ENCODE measurements at regions not wholly inside any gene's neighbourhood (a gene's known extent, or its start where the extent isn't known, plus 50 kb on each side); places are given as distances from the start of the nearest gene placed in this dataset.
A peak's percentile ranks its signal among the peaks of the same experiment; 100 is the strongest.

GRCh38 chr9:14433351-14434157 is 119.6 kb upstream of the NFIB start:
- in situ Hi-C loops (cut with HindIII; ENCODE audit: low pct_ligation_motif_present, low sequenced_read_pairs) = no loop called here
- Histone ChIP-seq H3K4me3 (ENCODE audit: low read depth, low read length) (no peak overlapping the region), H3K27me3 (replicated peaks) (no peaks in the 10 kb centered on the region), H3K36me3 (replicated peaks) (no peaks in the 10 kb centered on the region), H3K27ac (no peak overlapping the region)
- DNase-seq = peak; percentile 73
- TF ChIP-seq CTCF (IDR thresholded peaks at IDR 0.05; ENCODE audit: low read depth, low read length, missing control alignments) = no peak

- DNase-seq = no peak
- H3K27ac ChIP-seq = no peak overlapping the region
- in situ Hi-C loops (cut with HindIII; ENCODE audit: low pct_ligation_motif_present, low sequenced_read_pairs) = no loop called here
- H3K27me3 ChIP-seq (replicated peaks) = no peaks in the 10 kb centered on the region
- H3K4me3 ChIP-seq (ENCODE audit: low read depth, low read length) = no peak overlapping the region
- TF ChIP-seq CTCF (IDR thresholded peaks at IDR 0.05; ENCODE audit: low read depth, low read length, missing control alignments) = no peak
- no peaks in the 10 kb centered on the region for H3K36me3 ChIP-seq (replicated peaks)
These were observed 118.9 kb upstream of the NFIB start for GRCh38 chr9:14432666-14433350.

- in situ Hi-C loops (cut with HindIII; ENCODE audit: low pct_ligation_motif_present, low sequenced_read_pairs) = no loop called here
- peak; percentile 77 for DNase-seq
- peak; percentile 85 for TF ChIP-seq CTCF (IDR thresholded peaks at IDR 0.05; ENCODE audit: low read depth, low read length, missing control alignments)
- no peaks in the 10 kb centered on the region for H3K27me3 ChIP-seq (replicated peaks)
- no peak overlapping the region for H3K4me3 ChIP-seq (ENCODE audit: low read depth, low read length)
- H3K27ac ChIP-seq = no peak overlapping the region
- no peaks in the 10 kb centered on the region for H3K36me3 ChIP-seq (replicated peaks)
These were observed 114.9 kb upstream of the NFIB start for GRCh38 chr9:14428781-14429230.

- no peak for DNase-seq
- no peak for TF ChIP-seq CTCF (IDR thresholded peaks at IDR 0.05; ENCODE audit: low read depth, low read length, missing control alignments)
- H3K27ac ChIP-seq = no peak overlapping the region
- no peaks in the 10 kb centered on the region for H3K27me3 ChIP-seq (replicated peaks)
- in situ Hi-C loops (cut with HindIII; ENCODE audit: low pct_ligation_motif_present, low sequenced_read_pairs) = no loop called here
- H3K36me3 ChIP-seq (replicated peaks) = no peaks in the 10 kb centered on the region
- no peak overlapping the region for H3K4me3 ChIP-seq (ENCODE audit: low read depth, low read length)
These were observed 113.5 kb upstream of the NFIB start for GRCh38 chr9:14427419-14427818.

- TF ChIP-seq CTCF (IDR thresholded peaks at IDR 0.05; ENCODE audit: low read depth, low read length, missing control alignments) = no peak
- Histone ChIP-seq H3K36me3 (replicated peaks) (no peaks in the 10 kb centered on the region), H3K4me3 (ENCODE audit: low read depth, low read length) (no peak overlapping the region), H3K27ac (no peak overlapping the region), H3K27me3 (replicated peaks) (no peaks in the 10 kb centered on the region)
- in situ Hi-C loops (cut with HindIII; ENCODE audit: low pct_ligation_motif_present, low sequenced_read_pairs) = no loop called here
- no peak for DNase-seq
These were observed 111.0 kb upstream of the NFIB start for GRCh38 chr9:14424983-14425382.

Measured in brain microvascular endothelial cell (primary cell).